K562 (cell line): ENCODE measurements at regions not wholly inside any gene's neighbourhood (a gene's known extent, or its start where the extent isn't known, plus 50 kb on each side); places are given as distances from the start of the nearest gene placed in this dataset.

Experiments
- ATAC-seq: fragments of 200-7000 bp; cut with Tn5 transposase; 3 replicates; pipeline ENCODE4 v1.9.1; 2020; ENCODE audit warnings: moderate library complexity
- BruUV-seq: library from RNA; stranded (reverse); fragments of 400-500 nt; replicated peaks from 2 replicates; lab custom pipeline; 2021; lab: Mats Ljungman, UMichigan
- CTCF ChIA-PET: fragments of 300-600 bp; formaldehyde crosslinking; extraction: SDS; loops from one replicate; lab custom pipeline; 2021; ENCODE audit warnings: low intra/inter-chr PET ratio; lab: Yijun Ruan, JAX
- POLR2A ChIA-PET: fragments of 300-600, 350-650 bp; sonication (Branson Sonifier 250); formaldehyde crosslinking; extraction: SDS; loops from one replicate; lab custom pipeline; 2021; ENCODE audit warnings: antibody characterized with exemption, inconsistent platforms; lab: Yijun Ruan, JAX
- DNase-seq, 4 experiments: peaks; one replicate each; pipeline versions ENCODE4 v3.0.0 to v3.0.0-alpha.2; 2011 to 2018; ENCODE audit warnings: low spot score in 3 of 4, mixed read lengths in 3 of 4; ENCODE audit errors: extremely low read depth in 1 of 4
- FAIRE-seq: peaks from 2 replicates; lab custom pipeline; 2011; peaks lifted over from hg19 to GRCh38; lab: Jason Lieb, UNC
- H2AFZ ChIP-seq: 2 replicates; pipeline ENCODE4 v1.6.0; 2011; ENCODE audit warnings: low read depth, low read length, control low read depth, inconsistent platforms
- H3K27ac ChIP-seq: fragments of 200-600 bp; 3 replicates; pipeline ENCODE4 v1.8.0; 2011; ENCODE audit warnings: low read depth, mild to moderate bottlenecking, control low read depth, inconsistent platforms, low read length, moderate library complexity, mixed read lengths; ENCODE audit errors: extremely low read depth
- H3K27me3 ChIP-seq, 2 experiments: fragments of 300-600 bp in 1 of 2; 2 replicates in 1 of 2; 3 replicates in 1 of 2; pipeline versions ENCODE4 v1.6.0 to v1.8.0; 2011; ENCODE audit warnings: inconsistent platforms in 2 of 2, low read length in 2 of 2, mild to moderate bottlenecking in 1 of 2, mixed read lengths in 1 of 2, moderate library complexity in 1 of 2; ENCODE audit not compliant: control insufficient read depth in 2 of 2, insufficient read depth in 2 of 2
- H3K36me3 ChIP-seq: fragments of 300-600 bp; 3 replicates; pipeline ENCODE4 v1.8.0; 2011; ENCODE audit warnings: mild to moderate bottlenecking, low read length, inconsistent platforms; ENCODE audit not compliant: control insufficient read depth, insufficient read depth
- H3K4me1 ChIP-seq, 2 experiments: fragments of 200-600 bp in 1 of 2; replicated peaks in 1 of 2; 2 replicates in 1 of 2; 3 replicates in 1 of 2; pipeline versions ENCODE4 v1.5.1 to v1.8.0; 2011; ENCODE audit warnings: inconsistent platforms in 2 of 2, low read length in 2 of 2, mild to moderate bottlenecking in 1 of 2, mixed read lengths in 1 of 2, moderate library complexity in 1 of 2; ENCODE audit not compliant: control insufficient read depth in 2 of 2, insufficient read depth in 2 of 2
- H3K4me2 ChIP-seq: 2 replicates; pipeline ENCODE4 v1.6.1; 2011; ENCODE audit warnings: low read length, control low read depth, inconsistent platforms, mixed read lengths; ENCODE audit not compliant: insufficient read depth
- H3K4me3 ChIP-seq: fragments of 200-600 bp; sonication (generic), shearing (Covaris generic); 2 replicates; pipeline ENCODE4 v1.5.1; 2016; ENCODE audit warnings: control low read depth, inconsistent platforms
- H3K79me2 ChIP-seq: fragments of 200-600 bp; 3 replicates; pipeline ENCODE4 v1.8.0; 2011; ENCODE audit warnings: low read length, inconsistent platforms; ENCODE audit not compliant: control insufficient read depth, insufficient read depth
- H3K9ac ChIP-seq, 2 experiments: 2 replicates each; pipeline versions ENCODE4 v1.6.0 to v1.6.1; 2011; ENCODE audit warnings: low read depth in 2 of 2, low read length in 2 of 2, control low read depth in 1 of 2, inconsistent platforms in 1 of 2, mild to moderate bottlenecking in 1 of 2, mixed read lengths in 1 of 2; ENCODE audit not compliant: insufficient read depth in 1 of 2
- H3K9me1 ChIP-seq: one replicate; pipeline ENCODE4 v1.6.0; 2011; ENCODE audit warnings: inconsistent platforms, mild to moderate bottlenecking, low read length, moderate library complexity; ENCODE audit not compliant: control insufficient read depth, insufficient read depth
- H3K9me3 ChIP-seq: replicated peaks from 2 replicates; pipeline ENCODE4 v1.5.1; 2011; ENCODE audit warnings: low read depth, low read length, inconsistent platforms; ENCODE audit not compliant: control insufficient read depth, insufficient read depth
- H4K20me1 ChIP-seq: replicated peaks from 2 replicates; pipeline ENCODE4 v1.6.1; 2011; ENCODE audit warnings: low read length, inconsistent platforms, mixed read lengths; ENCODE audit not compliant: control insufficient read depth, insufficient read depth
- CLOCK ChIP-seq: fragments of 250-450 bp; sonication (Bioruptor Pico); IDR thresholded peaks from 2 replicates; pipeline ENCODE4 v1.4.0; 2020; ENCODE audit warnings: mild to moderate bottlenecking, moderate library complexity, borderline replicate concordance
- ETS2 ChIP-seq: IDR thresholded peaks from 2 replicates; pipeline ENCODE4 v1.6.1; 2016; ENCODE audit warnings: borderline replicate concordance, missing genetic modification characterization, mild to moderate bottlenecking, moderate library complexity, missing compliant biosample characterization; ENCODE audit not compliant: poor library complexity, severe bottlenecking
- ID3 ChIP-seq, 2 experiments: fragments of 250-450 bp in 1 of 2; fragments of 450-650 bp in 1 of 2; sonication (Bioruptor Pico) in 1 of 2; IDR thresholded peaks; 2 replicates each; pipeline versions ENCODE4 v1.6.1 to v1.8.0; 2016 to 2021; ENCODE audit warnings: mild to moderate bottlenecking in 2 of 2, moderate library complexity in 2 of 2, missing compliant biosample characterization in 1 of 2, missing genetic modification characterization in 1 of 2
- KDM2B ChIP-seq: fragments of 250-450 bp; sonication (Bioruptor Pico); IDR thresholded peaks from 2 replicates; pipeline ENCODE4 v1.8.0; 2021; ENCODE audit warnings: mild to moderate bottlenecking, moderate library complexity
- MEIS2 ChIP-seq: fragments of 450-650 bp; IDR thresholded peaks from 2 replicates; pipeline ENCODE4 v1.6.1; 2014; ENCODE audit warnings: mild to moderate bottlenecking; ENCODE audit not compliant: partially characterized antibody
- NFIC ChIP-seq: fragments of 450-650 bp; IDR thresholded peaks from 2 replicates; pipeline ENCODE4 v1.6.1; 2017; ENCODE audit warnings: mild to moderate bottlenecking, inconsistent platforms
- NFIX ChIP-seq: fragments of 250-450 bp; sonication (Bioruptor Pico); IDR thresholded peaks from 2 replicates; pipeline ENCODE4 v1.4.0; 2020; ENCODE audit warnings: low read depth, mild to moderate bottlenecking, moderate library complexity
- RREB1 ChIP-seq: fragments of 250-450 bp; sonication (Bioruptor Pico); IDR thresholded peaks from 2 replicates; pipeline ENCODE4 v1.4.0; 2020
- ZNF592 ChIP-seq: fragments of 450-650 bp; IDR thresholded peaks from 2 replicates; pipeline ENCODE4 v1.6.1; 2017; ENCODE audit warnings: antibody characterized with exemption, mild to moderate bottlenecking
- in situ Hi-C: fragments of 300-500 bp; cut with MboI; formaldehyde crosslinking; loops from 4 replicates; pipeline ENCODE4 v1.15.0; 2018; ENCODE audit warnings: inconsistent platforms, mixed read lengths
- intact Hi-C: fragments of 100-400 bp; cut with micrococcal nuclease; formaldehyde crosslinking; loops from 2 replicates; pipeline ENCODE4 v1.14.2; 2022

GRCh38 chr2:17319090-17319489, 199.2 kb downstream of the RAD51AP2 start:
- POLR2A ChIA-PET = no interaction called here
- DNase-seq (peak in 1 of 4 experiments; percentile 2), ATAC-seq (no peak), FAIRE-seq (no peak)
- Histone ChIP-seq H3K36me3 (no peaks in the 10 kb centered on the region), H3K4me3 (no peak overlapping the region), H3K79me2 (no peaks in the 10 kb centered on the region), H2AFZ (no peak overlapping the region), H3K9ac (no peak overlapping the region), H3K9me1 (no peaks in the 10 kb centered on the region), H3K4me1 (no peaks in the 10 kb centered on the region), H3K9me3 (no peaks in the 10 kb centered on the region), H3K4me2 (no peak overlapping the region), H3K27me3 (no peaks in the 10 kb centered on the region), H3K27ac (no peak overlapping the region), H4K20me1 (no peaks in the 10 kb centered on the region)
- intact Hi-C loops = no loop called here
- CTCF ChIA-PET = no interaction called here
- in situ Hi-C loops = loop anchor here (25.0 kb wide), 1 partner anchor 707 kb away; no protein-coding TSS in a partner anchor
- no TSS peak for BruUV-seq
- TF ChIP-seq ZNF592 (no peak), NFIC (peak; percentile 90), ETS2 (tag) (no peak), ID3 (CRISPR knock-in tag; IDR thresholded peaks at IDR 0.05) (no peak), ID3 (tag; IDR thresholded peaks at IDR 0.05) (no peak), RREB1 (no peak), NFIX (CRISPR knock-in tag) (peak; percentile 81), CLOCK (CRISPR knock-in tag) (no peak), KDM2B (CRISPR knock-in tag) (no peak), MEIS2 (no peak)
